Body of pancreas (tissue), 4 donors: ENCODE measurements at regions not wholly inside any gene's neighbourhood (a gene's known extent, or its start where the extent isn't known, plus 50 kb on each side); places are given as distances from the start of the nearest gene placed in this dataset.

Experiments used
- CTCF ChIP-seq, 7 experiments: fragments of 450-650 bp in 4 of 7; fragments of 200-600 bp in 3 of 7; sonication (generic) in 3 of 7; IDR thresholded peaks; one replicate each; pipeline ENCODE4 v1.5.1; 2016 to 2019; ENCODE audit warnings: antibody characterized with exemption in 7 of 7
- POLR2A ChIP-seq, 3 donors: fragments of 450-650 bp; IDR thresholded peaks; one replicate each; pipeline ENCODE4 v1.6.1; 2016; ENCODE audit warnings: antibody characterized with exemption in 3 of 3, mild to moderate bottlenecking in 2 of 3

GRCh38 chr11:115030166-115030565, 351.8 kb downstream of the NXPE2 start:
- no peak for TF ChIP-seq POLR2A (IDR thresholded peaks at IDR 0.05)
- no peak for TF ChIP-seq CTCF (IDR thresholded peaks at IDR 0.05)
